Trophoblast cell (in vitro differentiated cells and primary cell): ENCODE measurements at regions not wholly inside any gene's neighbourhood (a gene's known extent, or its start where the extent isn't known, plus 50 kb on each side); places are given as distances from the start of the nearest gene placed in this dataset.

Source experiments
- DNase-seq, 2 donors: peaks; one replicate each; pipeline ENCODE4 v3.0.0-alpha.2; 2016
- H2AFZ ChIP-seq: 2 replicates; pipeline ENCODE4 v1.6.1; 2013; ENCODE audit warnings: low read length, moderate library complexity, mild to moderate bottlenecking; ENCODE audit not compliant: insufficient read depth, poor library complexity
- H2AK5ac ChIP-seq: 2 replicates; pipeline ENCODE4 v1.6.1; 2013; ENCODE audit warnings: mild to moderate bottlenecking, low read length
- H2BK120ac ChIP-seq: 2 replicates; pipeline ENCODE4 v1.6.1; 2013; ENCODE audit warnings: low read length, mild to moderate bottlenecking, moderate library complexity; ENCODE audit not compliant: insufficient read depth, poor library complexity
- H2BK12ac ChIP-seq: 2 replicates; pipeline ENCODE4 v1.6.1; 2013; ENCODE audit warnings: mild to moderate bottlenecking, low read length, moderate library complexity
- H2BK5ac ChIP-seq: 2 replicates; pipeline ENCODE4 v1.6.1; 2013; ENCODE audit warnings: low read length, low read depth, moderate library complexity, mild to moderate bottlenecking; ENCODE audit not compliant: poor library complexity
- H3K14ac ChIP-seq: 2 replicates; pipeline ENCODE4 v1.6.1; 2013; ENCODE audit warnings: mild to moderate bottlenecking, low read length
- H3K18ac ChIP-seq: 2 replicates; pipeline ENCODE4 v1.6.1; 2013; ENCODE audit warnings: mild to moderate bottlenecking, low read length
- H3K23ac ChIP-seq: 2 replicates; pipeline ENCODE4 v1.6.1; 2013; ENCODE audit warnings: low read length
- H3K27ac ChIP-seq: 2 replicates; pipeline ENCODE4 v1.5.1; 2013; ENCODE audit warnings: low read depth, mild to moderate bottlenecking, inconsistent platforms, low read length, moderate library complexity
- H3K27me3 ChIP-seq: 2 replicates; pipeline ENCODE4 v1.6.1; 2013; ENCODE audit warnings: inconsistent platforms, mild to moderate bottlenecking, low read length, moderate library complexity; ENCODE audit not compliant: insufficient read depth
- H3K36me3 ChIP-seq, 2 experiments: 1 replicate in 1 of 2; 2 replicates in 1 of 2; pipeline ENCODE4 v1.6.1; 2013; ENCODE audit warnings: low read length in 2 of 2, mild to moderate bottlenecking in 2 of 2, moderate library complexity in 1 of 2; ENCODE audit not compliant: insufficient read depth in 2 of 2, control insufficient read depth in 1 of 2
- H3K4ac ChIP-seq: 2 replicates; pipeline ENCODE4 v1.6.1; 2013; ENCODE audit warnings: low read depth, mild to moderate bottlenecking, low read length, moderate library complexity
- H3K4me1 ChIP-seq, 2 experiments: 1 replicate in 1 of 2; 2 replicates in 1 of 2; pipeline ENCODE4 v1.6.1; 2013; ENCODE audit warnings: low read length in 2 of 2, mild to moderate bottlenecking in 2 of 2, moderate library complexity in 1 of 2; ENCODE audit not compliant: insufficient read depth in 2 of 2, control insufficient read depth in 1 of 2
- H3K4me2 ChIP-seq: 2 replicates; pipeline ENCODE4 v1.6.1; 2013; ENCODE audit warnings: inconsistent platforms, mild to moderate bottlenecking, low read length, moderate library complexity
- H3K4me3 ChIP-seq: 2 replicates; pipeline ENCODE4 v1.5.1; 2013; ENCODE audit warnings: mild to moderate bottlenecking, low read depth, low read length, inconsistent platforms
- H3K79me1 ChIP-seq: one replicate; pipeline ENCODE4 v1.6.1; 2013; ENCODE audit warnings: low read length
- H3K79me2 ChIP-seq: 2 replicates; pipeline ENCODE4 v1.6.1; 2013; ENCODE audit warnings: low read length, mild to moderate bottlenecking; ENCODE audit not compliant: control insufficient read depth, insufficient read depth, poor library complexity
- H3K9ac ChIP-seq: 2 replicates; pipeline ENCODE4 v1.6.1; 2013; ENCODE audit warnings: mild to moderate bottlenecking, low read length
- H3K9me3 ChIP-seq: 2 replicates; pipeline ENCODE4 v1.6.1; 2013; ENCODE audit warnings: low read depth, mild to moderate bottlenecking, control low read depth, inconsistent platforms, low read length; ENCODE audit not compliant: insufficient read depth
- H4K12ac ChIP-seq: 2 replicates; pipeline ENCODE4 v1.6.1; 2013; ENCODE audit warnings: low read depth, mild to moderate bottlenecking, low read length, moderate library complexity
- H4K8ac ChIP-seq: 2 replicates; pipeline ENCODE4 v1.6.1; 2013; ENCODE audit warnings: low read depth, mild to moderate bottlenecking, low read length, moderate library complexity
- H4K91ac ChIP-seq: one replicate; pipeline ENCODE4 v1.6.1; 2013; ENCODE audit warnings: low read depth, mild to moderate bottlenecking, low read length, moderate library complexity
- WGBS: extraction: QIAGEN DNeasy Blood & Tissue Kit; methylation state at CpG from one replicate; pipeline ENCODE4 v1.1.7; 2013; ENCODE audit warnings: missing lambda C conversion rate; ENCODE audit not compliant: insufficient read length, insufficient coverage; ENCODE audit errors: extremely low coverage; 5-methylcytosine and 5-hydroxymethylcytosine counted together

GRCh38 chr1:218677026-218677425 lies 331.9 kb downstream of the TGFB2 start:
- H3K4ac ChIP-seq, result no peak overlapping the region
- H3K9ac ChIP-seq, result no peak overlapping the region
- H3K36me3 ChIP-seq, result no peaks in the 10 kb centered on the region
- no peaks in the 10 kb centered on the region for H3K27me3 ChIP-seq
- H3K4me1 ChIP-seq, result peaks cover 2 to 6% of the 10 kb centered on the region in 2 experiments
- no peak for DNase-seq
- H3K9me3 ChIP-seq, result no peaks in the 10 kb centered on the region
- H3K23ac ChIP-seq, result no peak overlapping the region
- H2BK120ac ChIP-seq, result peak overlapping the region; percentile 81
- no peak overlapping the region for H3K18ac ChIP-seq
- peak overlapping the region; percentile 92 for H2BK12ac ChIP-seq
- peak overlapping the region; percentile 48 for H4K8ac ChIP-seq
- H4K12ac ChIP-seq, result no peak overlapping the region
- no CpG with 5 or more reads among the region's 7 CpGs for WGBS
- H3K4me2 ChIP-seq, result no peak overlapping the region
- no peaks in the 10 kb centered on the region for H3K79me2 ChIP-seq
- H3K79me1 ChIP-seq, result peaks cover 8% of the 10 kb centered on the region
- peak overlapping the region; percentile 73 for H4K91ac ChIP-seq
- peak overlapping the region; percentile 31 for H3K27ac ChIP-seq
- H3K14ac ChIP-seq, result peak overlapping the region; percentile 25
- H3K4me3 ChIP-seq, result no peak overlapping the region
- no peak overlapping the region for H2AFZ ChIP-seq
- no peak overlapping the region for H2AK5ac ChIP-seq
- H2BK5ac ChIP-seq, result peak overlapping the region; percentile 69

- DNase-seq, result no peak
- Histone ChIP-seq H3K9ac (no peak overlapping the region), H3K14ac (no peak overlapping the region), H3K27me3 (no peaks in the 10 kb centered on the region), H2BK120ac (no peak overlapping the region), H4K12ac (no peak overlapping the region), H3K9me3 (no peaks in the 10 kb centered on the region), H2AFZ (no peak overlapping the region), H3K4ac (no peak overlapping the region), H3K36me3 (no peaks in the 10 kb centered on the region), H2BK5ac (no peak overlapping the region), H3K4me2 (no peak overlapping the region), H3K79me1 (peaks cover 5% of the 10 kb centered on the region), H3K27ac (no peak overlapping the region), H2BK12ac (no peak overlapping the region), H2AK5ac (no peak overlapping the region), H3K4me3 (no peak overlapping the region), H4K91ac (no peak overlapping the region), H3K18ac (no peak overlapping the region), H3K79me2 (no peaks in the 10 kb centered on the region), H3K4me1 (peaks cover 1 to 2% of the 10 kb centered on the region in 2 experiments), H3K23ac (no peak overlapping the region), H4K8ac (no peak overlapping the region)
- WGBS, result no CpG with 5 or more reads among the region's 2 CpGs
These were observed 334.3 kb downstream of the TGFB2 start for GRCh38 chr1:218679391-218679790.

- H2BK120ac ChIP-seq, result no peak overlapping the region
- peaks cover 1 to 2% of the 10 kb centered on the region in 2 experiments for H3K4me1 ChIP-seq
- no peaks in the 10 kb centered on the region for H3K9me3 ChIP-seq
- peaks cover 5% of the 10 kb centered on the region for H3K79me1 ChIP-seq
- WGBS, result no CpG with 5 or more reads among the region's 4 CpGs
- DNase-seq, result no peak
- no peak overlapping the region for H3K14ac ChIP-seq
- H2BK5ac ChIP-seq, result no peak overlapping the region
- no peak overlapping the region for H2BK12ac ChIP-seq
- no peak overlapping the region for H3K4me2 ChIP-seq
- H4K91ac ChIP-seq, result no peak overlapping the region
- H4K8ac ChIP-seq, result no peak overlapping the region
- no peaks in the 10 kb centered on the region for H3K36me3 ChIP-seq
- H2AFZ ChIP-seq, result no peak overlapping the region
- H3K23ac ChIP-seq, result no peak overlapping the region
- no peaks in the 10 kb centered on the region for H3K27me3 ChIP-seq
- H2AK5ac ChIP-seq, result no peak overlapping the region
- H3K79me2 ChIP-seq, result no peaks in the 10 kb centered on the region
- H4K12ac ChIP-seq, result no peak overlapping the region
- H3K4ac ChIP-seq, result no peak overlapping the region
- H3K27ac ChIP-seq, result no peak overlapping the region
- H3K9ac ChIP-seq, result no peak overlapping the region
- no peak overlapping the region for H3K4me3 ChIP-seq
- H3K18ac ChIP-seq, result no peak overlapping the region
These were observed 335.0 kb downstream of the TGFB2 start for GRCh38 chr1:218679988-218680748.

GRCh38 chr1:218683242-218683641 lies 338.1 kb downstream of the TGFB2 start:
- no peaks in the 10 kb centered on the region for H3K4me1 ChIP-seq
- no peak overlapping the region for H3K23ac ChIP-seq
- H2AK5ac ChIP-seq, result no peak overlapping the region
- H3K4me2 ChIP-seq, result no peak overlapping the region
- H4K91ac ChIP-seq, result no peak overlapping the region
- no peaks in the 10 kb centered on the region for H3K79me1 ChIP-seq
- H3K9me3 ChIP-seq, result no peaks in the 10 kb centered on the region
- H3K36me3 ChIP-seq, result no peaks in the 10 kb centered on the region
- no peak overlapping the region for H3K18ac ChIP-seq
- H3K14ac ChIP-seq, result no peak overlapping the region
- no peaks in the 10 kb centered on the region for H3K27me3 ChIP-seq
- no peak overlapping the region for H4K12ac ChIP-seq
- H2AFZ ChIP-seq, result no peak overlapping the region
- no peaks in the 10 kb centered on the region for H3K79me2 ChIP-seq
- no peak overlapping the region for H3K9ac ChIP-seq
- no peak for DNase-seq
- WGBS, result no CpG with 5 or more reads among the region's 2 CpGs
- no peak overlapping the region for H2BK120ac ChIP-seq
- no peak overlapping the region for H3K27ac ChIP-seq
- H3K4me3 ChIP-seq, result no peak overlapping the region
- no peak overlapping the region for H4K8ac ChIP-seq
- H3K4ac ChIP-seq, result no peak overlapping the region
- H2BK12ac ChIP-seq, result no peak overlapping the region
- no peak overlapping the region for H2BK5ac ChIP-seq
